HL-60/S4 treated with retinoic acid at 250 ng/mL for 4 days and 3 days (cell line): ENCODE measurements at regions not wholly inside any gene's neighbourhood (a gene's known extent, or its start where the extent isn't known, plus 50 kb on each side); places are given as distances from the start of the nearest gene placed in this dataset.
"Not testable (repeated sequence)": the region's sequence is repeated elsewhere in the genome, so short reads cannot be mapped to it uniquely, and the experiment has no call there.

Source experiments
- in situ Hi-C: fragments of 300-500 bp; cut with MboI; formaldehyde crosslinking; loops from 2 replicates; pipeline ENCODE4 v1.7.0; 2022; ENCODE audit warnings: low sequenced_read_pairs

- in situ Hi-C loops, result loop anchor here (10.0 kb wide), 1 partner anchor 56 kb away; the partner anchor contains the start of gene SEPTIN5
Observed at GRCh38 chr22:19658967-19659804, 55.1 kb upstream of the SEPTIN5 start.

DNA sequence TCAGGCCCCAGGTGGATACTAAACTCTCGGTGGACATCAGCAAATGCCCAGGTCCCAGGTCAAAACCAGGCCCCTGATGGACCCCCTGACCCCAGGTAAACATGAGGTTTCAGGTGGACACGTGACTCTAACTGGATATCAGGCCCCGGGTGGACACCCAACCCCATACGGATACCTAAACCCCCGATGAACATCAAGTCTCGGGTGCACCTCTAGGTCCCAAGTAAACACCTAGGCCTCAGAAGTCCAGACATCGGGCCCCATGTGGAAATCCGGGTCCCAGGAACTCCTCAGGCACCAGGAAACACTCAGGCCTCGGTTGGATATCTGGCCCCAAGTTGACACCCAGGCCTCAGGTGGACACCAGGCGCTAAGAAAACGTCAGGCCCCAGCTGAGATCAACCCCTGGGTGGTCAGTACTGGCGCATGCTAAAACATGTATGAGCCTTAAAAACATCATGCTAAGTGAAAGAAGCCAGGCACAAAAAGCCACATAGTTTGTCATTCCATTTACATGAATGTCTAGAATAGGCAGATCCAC is 54.4 kb upstream of the SEPTIN5 start:
- in situ Hi-C loops, result loop anchor here (10.0 kb wide), 1 partner anchor 55 kb away; the partner anchor contains the start of gene SEPTIN5

DNA sequence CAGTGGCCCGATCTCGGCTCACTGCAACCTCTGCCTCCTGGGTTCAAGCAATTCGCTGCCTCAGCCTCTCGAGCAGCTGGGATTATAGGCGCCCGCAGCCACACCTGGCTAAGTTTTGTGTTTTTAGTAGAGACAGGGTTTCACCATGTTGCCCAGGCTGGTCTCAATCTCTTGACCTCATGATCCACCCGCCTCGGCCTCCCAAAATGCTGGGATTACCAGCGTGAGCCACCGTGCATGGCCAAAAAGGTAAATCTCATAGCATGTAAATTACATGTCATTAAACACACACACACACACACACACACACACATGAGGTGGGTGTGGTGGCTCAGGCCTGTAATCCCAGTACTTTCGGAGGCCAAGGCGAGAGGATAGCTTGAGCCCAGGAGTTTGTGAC is 53.7 kb upstream of the SEPTIN5 start:
- in situ Hi-C loops, result not testable (repeated sequence)

- in situ Hi-C loops, result no loop called here
Observed at GRCh38 chr22:19661156-19661555, 53.1 kb upstream of the SEPTIN5 start.

GRCh38 chr22:19662049-19662684 is 52.1 kb upstream of the SEPTIN5 start:
- in situ Hi-C loops, result not testable (repeated sequence)

DNA sequence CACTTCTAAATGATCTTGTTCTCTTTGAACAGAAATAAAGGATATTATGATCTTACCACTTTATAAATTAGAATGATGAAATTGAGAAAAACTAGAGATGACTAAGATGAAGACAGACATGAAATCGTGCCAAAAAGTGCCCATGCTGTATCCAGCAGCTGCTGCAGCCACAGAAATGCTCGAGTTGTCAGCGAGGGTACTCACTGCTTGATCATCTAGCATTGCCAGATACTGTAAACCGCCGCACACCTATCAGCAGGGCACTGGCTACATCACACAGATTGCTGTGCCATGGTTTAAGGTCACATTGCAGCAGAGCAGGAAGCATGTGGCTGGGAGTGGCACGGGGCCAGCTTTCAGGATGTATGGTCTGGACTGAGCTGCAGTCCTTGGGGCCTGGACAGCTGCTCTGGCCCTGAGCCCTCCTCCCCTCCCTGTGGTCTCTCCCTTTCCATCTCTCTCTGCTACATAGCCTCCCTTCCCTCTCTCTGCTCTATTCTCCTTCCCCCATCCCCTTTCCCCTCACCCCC is 51.0 kb upstream of the SEPTIN5 start:
- in situ Hi-C loops, result no loop called here

DNA sequence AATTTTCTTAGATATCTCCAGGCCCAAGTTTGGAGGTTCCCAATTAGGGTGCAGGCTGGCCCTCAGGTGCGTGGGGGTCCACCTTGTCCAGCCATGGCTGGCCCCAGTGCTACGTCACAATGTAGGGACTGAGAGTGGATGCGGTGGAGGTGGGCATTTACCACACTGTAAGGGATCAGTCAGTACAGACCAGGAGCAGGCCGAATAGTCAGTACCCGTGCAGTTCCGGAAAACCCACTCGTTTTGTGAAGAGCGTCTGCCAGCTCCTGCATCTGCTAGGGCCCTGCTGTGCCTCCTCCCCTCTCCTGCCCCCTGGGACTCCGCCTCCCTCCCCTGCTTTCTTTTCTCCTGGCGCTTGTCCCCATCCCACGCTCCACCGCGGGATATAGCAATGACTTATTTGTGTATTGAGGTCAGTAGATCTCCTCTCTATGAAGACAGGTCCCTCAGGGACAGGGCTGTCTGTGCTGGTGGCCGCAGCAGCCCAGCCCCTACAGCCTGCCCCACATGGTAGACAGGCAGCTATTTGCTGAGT is 50.4 kb upstream of the SEPTIN5 start:
- in situ Hi-C loops, result no loop called here

- in situ Hi-C loops, result no loop called here
Observed at GRCh38 chr22:19664406-19664805, 49.9 kb upstream of the SEPTIN5 start.
